Amniotic epithelial cell (primary cell): ENCODE measurements at regions not wholly inside any gene's neighbourhood (a gene's known extent, or its start where the extent isn't known, plus 50 kb on each side); places are given as distances from the start of the nearest gene placed in this dataset.

Experiments
- DNase-seq: peaks from one replicate; pipeline ENCODE4 v3.0.0-alpha.2; 2010; ENCODE audit warnings: low read depth

GRCh38 chr1:38541223-38541622 is 318.3 kb downstream of the RRAGC start:
- no peak for DNase-seq

GRCh38 chr1:38539931-38540330 is 319.6 kb downstream of the RRAGC start:
- DNase-seq: no peak

GRCh38 chr1:38538834-38539233 is 320.7 kb downstream of the RRAGC start:
- no peak for DNase-seq

GRCh38 chr1:38536089-38536488 is 323.5 kb downstream of the RRAGC start:
- no peak for DNase-seq

- no peak for DNase-seq
These were observed 325.1 kb downstream of the RRAGC start for GRCh38 chr1:38534473-38534823.

- DNase-seq: no peak
These were observed 325.6 kb downstream of the RRAGC start for GRCh38 chr1:38533772-38534472.

GRCh38 chr1:38530957-38531356 is 328.6 kb downstream of the RRAGC start:
- DNase-seq: no peak

GRCh38 chr1:38529946-38530345 is 329.6 kb downstream of the RRAGC start:
- no peak for DNase-seq

GRCh38 chr1:38529391-38529790 is 330.2 kb downstream of the RRAGC start:
- DNase-seq: no peak

GRCh38 chr1:38528623-38529022 is 330.9 kb downstream of the RRAGC start:
- no peak for DNase-seq

GRCh38 chr1:38527373-38527966 is 332.1 kb downstream of the RRAGC start:
- no peak for DNase-seq

GRCh38 chr1:38526046-38526445 is 333.5 kb downstream of the RRAGC start:
- no peak for DNase-seq

- no peak for DNase-seq
These were observed 334.1 kb downstream of the RRAGC start for GRCh38 chr1:38525343-38526043.

GRCh38 chr1:38524025-38524641 is 335.4 kb downstream of the RRAGC start:
- no peak for DNase-seq

- no peak for DNase-seq
These were observed 336.0 kb downstream of the RRAGC start for GRCh38 chr1:38523568-38523939.

GRCh38 chr1:38522915-38523567 is 336.5 kb downstream of the RRAGC start:
- no peak for DNase-seq

GRCh38 chr1:38516560-38516959 is 343.0 kb downstream of the RRAGC start:
- DNase-seq: no peak

- no peak for DNase-seq
These were observed 346.8 kb downstream of the RRAGC start for GRCh38 chr1:38512789-38513188.

GRCh38 chr1:38512024-38512767 is 347.4 kb downstream of the RRAGC start:
- DNase-seq: no peak

- DNase-seq: no peak
These were observed 351.3 kb downstream of the RRAGC start for GRCh38 chr1:38508232-38508631.

- DNase-seq: no peak
These were observed 352.0 kb downstream of the RRAGC start for GRCh38 chr1:38507563-38507962.

- no peak for DNase-seq
These were observed 353.6 kb downstream of the RRAGC start for GRCh38 chr1:38505944-38506343.
